ENCODE measurements at regions not wholly inside any gene's neighbourhood (a gene's known extent, or its start where the extent isn't known, plus 50 kb on each side); places are given as distances from the start of the nearest gene placed in this dataset.
"Not testable (repeated sequence)": the region's sequence is repeated elsewhere in the genome, so short reads cannot be mapped to it uniquely, and the experiment has no call there.

DNA sequence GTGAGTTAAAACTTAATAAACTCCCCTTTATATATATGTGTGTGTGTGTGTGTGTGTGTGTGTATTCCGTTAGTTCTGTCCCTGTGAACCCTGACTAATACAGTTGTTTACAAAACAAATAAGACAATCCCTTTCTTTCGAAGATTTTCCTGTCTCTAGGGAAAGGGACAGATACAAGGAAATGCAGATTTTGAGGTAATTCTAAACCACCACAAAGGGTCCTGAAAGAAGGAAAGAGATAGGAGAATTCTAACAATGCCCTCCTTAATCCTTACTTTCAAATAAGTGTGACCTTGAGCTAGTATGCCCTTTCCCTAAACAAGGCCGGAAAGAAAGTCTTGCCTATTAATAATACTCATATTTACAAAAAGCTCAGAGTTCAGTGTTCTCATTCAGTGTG, 164.8 kb upstream of the COL11A1 start:
- no peaks in the 10 kb centered on the region for H3K4me1 ChIP-seq
- ATAC-seq, result no peak
- no peak for DNase-seq
- TF ChIP-seq, protein P1, sequence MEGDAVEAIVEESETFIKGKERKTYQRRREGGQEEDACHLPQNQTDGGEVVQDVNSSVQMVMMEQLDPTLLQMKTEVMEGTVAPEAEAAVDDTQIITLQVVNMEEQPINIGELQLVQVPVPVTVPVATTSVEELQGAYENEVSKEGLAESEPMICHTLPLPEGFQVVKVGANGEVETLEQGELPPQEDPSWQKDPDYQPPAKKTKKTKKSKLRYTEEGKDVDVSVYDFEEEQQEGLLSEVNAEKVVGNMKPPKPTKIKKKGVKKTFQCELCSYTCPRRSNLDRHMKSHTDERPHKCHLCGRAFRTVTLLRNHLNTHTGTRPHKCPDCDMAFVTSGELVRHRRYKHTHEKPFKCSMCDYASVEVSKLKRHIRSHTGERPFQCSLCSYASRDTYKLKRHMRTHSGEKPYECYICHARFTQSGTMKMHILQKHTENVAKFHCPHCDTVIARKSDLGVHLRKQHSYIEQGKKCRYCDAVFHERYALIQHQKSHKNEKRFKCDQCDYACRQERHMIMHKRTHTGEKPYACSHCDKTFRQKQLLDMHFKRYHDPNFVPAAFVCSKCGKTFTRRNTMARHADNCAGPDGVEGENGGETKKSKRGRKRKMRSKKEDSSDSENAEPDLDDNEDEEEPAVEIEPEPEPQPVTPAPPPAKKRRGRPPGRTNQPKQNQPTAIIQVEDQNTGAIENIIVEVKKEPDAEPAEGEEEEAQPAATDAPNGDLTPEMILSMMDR (IDR thresholded peaks at IDR 0.05), result no peak
- intact Hi-C loops (cut with DNase I), result no loop called here
- H3K9me3 ChIP-seq, result peaks cover 0 to 4% of the 10 kb centered on the region in 2 donors
- H3K27ac ChIP-seq, result no peak overlapping the region
- H3K27me3 ChIP-seq, result no peaks in the 10 kb centered on the region
- H3K36me3 ChIP-seq, result no peaks in the 10 kb centered on the region
- H3K4me3 ChIP-seq, result no peak overlapping the region

DNA sequence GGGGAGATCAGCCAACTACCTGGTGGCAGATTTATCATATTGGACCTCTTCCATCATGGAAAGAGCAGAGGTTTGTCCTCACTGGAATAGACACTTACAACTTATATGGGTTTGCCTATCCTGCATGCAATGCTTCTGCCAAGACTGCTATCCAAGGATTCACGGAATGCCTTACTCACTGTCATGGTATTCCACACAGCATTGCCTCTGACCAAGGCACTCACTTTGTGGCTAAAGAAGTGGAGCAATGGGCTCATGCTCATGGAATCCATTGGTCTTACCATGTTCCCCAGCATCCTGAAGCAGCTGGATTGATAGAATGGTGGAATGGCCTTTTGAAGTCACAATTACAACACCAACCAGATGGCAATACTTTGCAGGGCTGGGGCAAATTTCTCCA, 163.1 kb upstream of the COL11A1 start:
- H3K27ac ChIP-seq; intact Hi-C loops (cut with DNase I); H3K9me3 ChIP-seq; H3K27me3 ChIP-seq; H3K36me3 ChIP-seq; ATAC-seq; H3K4me3 ChIP-seq; H3K4me1 ChIP-seq; DNase-seq: not testable (repeated sequence)

DNA sequence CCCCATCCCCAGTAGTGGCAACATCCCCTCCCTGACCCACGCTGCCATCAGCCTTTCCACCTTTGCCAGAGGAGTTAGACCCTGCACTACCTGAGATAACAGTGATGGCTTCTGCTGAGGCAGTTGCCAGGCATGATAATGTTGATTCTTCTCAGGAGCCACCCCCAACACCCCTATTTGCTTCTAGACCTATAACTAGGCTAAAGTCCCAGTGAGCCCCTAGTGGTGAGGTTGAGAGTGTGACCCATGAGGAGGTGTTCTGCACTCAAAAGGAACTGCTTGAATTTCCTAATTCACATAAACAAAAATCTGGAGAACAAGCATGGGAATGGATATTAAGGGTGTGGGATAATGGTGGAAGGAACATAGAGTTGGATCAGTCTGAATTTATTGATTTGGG, 159.6 kb upstream of the COL11A1 start:
- Histone ChIP-seq H3K9me3 (peaks cover 0 to 4% of the 10 kb centered on the region in 2 donors), H3K27ac (no peak overlapping the region), H3K36me3 (no peaks in the 10 kb centered on the region), H3K4me1 (no peaks in the 10 kb centered on the region), H3K27me3 (no peaks in the 10 kb centered on the region), H3K4me3 (no peak overlapping the region)
- no peak for ATAC-seq
- intact Hi-C loops (cut with DNase I), result no loop called here
- DNase-seq, result no peak
- TF ChIP-seq, protein P1 (IDR thresholded peaks at IDR 0.05), result no peak

DNA sequence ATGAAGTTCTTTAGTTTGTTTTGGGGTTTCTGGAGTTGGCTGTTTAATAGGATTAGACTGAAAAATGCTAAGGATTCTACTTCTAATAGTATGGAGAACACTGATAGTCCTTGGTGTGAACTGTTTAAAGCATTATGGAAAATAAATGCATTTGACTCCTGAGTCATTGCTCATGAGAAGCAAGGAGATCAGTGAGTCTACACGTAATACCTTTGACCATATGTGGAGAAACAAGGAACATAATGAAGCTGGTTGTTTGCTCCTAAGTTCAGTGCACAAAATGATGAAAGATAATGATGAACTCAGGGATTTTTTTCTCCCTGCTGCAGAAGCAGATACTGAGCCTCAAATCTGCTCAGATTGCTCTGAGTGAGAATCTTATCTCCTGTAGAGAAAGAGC, 158.9 kb upstream of the COL11A1 start:
- Histone ChIP-seq H3K27ac (no peak overlapping the region), H3K4me1 (no peaks in the 10 kb centered on the region), H3K27me3 (no peaks in the 10 kb centered on the region), H3K4me3 (no peak overlapping the region), H3K36me3 (no peaks in the 10 kb centered on the region), H3K9me3 (peaks cover 0 to 4% of the 10 kb centered on the region in 2 donors)
- TF ChIP-seq, protein P1 (IDR thresholded peaks at IDR 0.05), result no peak
- no peak for DNase-seq
- no peak for ATAC-seq
- intact Hi-C loops (cut with DNase I), result no loop called here

DNA sequence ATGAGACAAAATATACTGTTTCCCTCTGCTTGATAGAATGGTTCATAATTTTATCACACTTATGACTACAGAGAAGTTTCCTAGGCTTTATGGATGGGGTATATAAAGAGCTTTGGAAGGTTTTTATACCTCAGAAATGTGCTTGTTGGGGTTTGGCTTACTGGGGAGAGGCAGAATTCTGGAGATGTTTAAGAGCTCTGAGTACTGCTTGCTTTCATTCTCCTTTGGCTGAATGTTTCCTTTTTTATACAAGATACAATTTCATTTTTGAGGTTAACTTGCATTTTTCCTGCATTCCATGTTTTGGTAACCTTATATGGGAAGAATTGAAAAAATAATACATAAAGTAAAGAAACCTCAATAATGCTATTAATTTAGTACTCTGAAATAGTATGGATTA, 157.7 kb upstream of the COL11A1 start:
- H3K4me1 ChIP-seq, result no peaks in the 10 kb centered on the region
- H3K27me3 ChIP-seq, result no peaks in the 10 kb centered on the region
- peaks cover 0 to 4% of the 10 kb centered on the region in 2 donors for H3K9me3 ChIP-seq
- H3K36me3 ChIP-seq, result no peaks in the 10 kb centered on the region
- ATAC-seq (no peak), DNase-seq (no peak)
- no peak overlapping the region for H3K4me3 ChIP-seq
- intact Hi-C loops (cut with DNase I), result no loop called here
- TF ChIP-seq, protein P1 (IDR thresholded peaks at IDR 0.05), result no peak
- no peak overlapping the region for H3K27ac ChIP-seq

DNA sequence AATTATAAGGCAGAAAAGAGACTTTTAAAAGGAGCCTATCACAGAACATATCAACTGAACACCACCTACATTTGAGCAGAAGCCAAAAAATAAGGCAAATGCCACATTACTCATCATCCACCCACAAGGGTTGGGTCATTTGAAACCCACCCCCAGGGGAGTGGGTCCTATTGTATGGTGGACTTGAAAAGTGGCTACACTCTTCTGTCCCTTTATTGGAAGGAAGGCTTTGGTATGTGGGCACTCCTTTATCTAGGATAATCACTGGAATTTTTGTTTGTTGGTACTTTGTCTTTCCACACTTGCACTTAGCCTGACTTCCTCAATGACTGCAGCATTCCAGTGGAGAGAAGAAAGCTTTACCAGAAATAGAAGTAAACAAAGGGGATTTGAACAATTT, 157.2 kb upstream of the COL11A1 start:
- H3K4me3 ChIP-seq, result no peak overlapping the region
- no peak overlapping the region for H3K27ac ChIP-seq
- ATAC-seq (no peak), DNase-seq (no peak)
- peaks cover 0 to 4% of the 10 kb centered on the region in 2 donors for H3K9me3 ChIP-seq
- intact Hi-C loops (cut with DNase I), result no loop called here
- TF ChIP-seq, protein P1 (IDR thresholded peaks at IDR 0.05), result no peak
- no peaks in the 10 kb centered on the region for H3K36me3 ChIP-seq
- no peaks in the 10 kb centered on the region for H3K4me1 ChIP-seq
- no peaks in the 10 kb centered on the region for H3K27me3 ChIP-seq
